Stimulated activated CD8-positive, alpha-beta memory T cell treated with anti-CD3 and anti-CD28 coated beads, Interleukin-4, amount 100 ng/mL, for 4 hours (primary cell): ENCODE measurements at regions not wholly inside any gene's neighbourhood (a gene's known extent, or its start where the extent isn't known, plus 50 kb on each side); places are given as distances from the start of the nearest gene placed in this dataset.
"Not testable (repeated sequence)": the region's sequence is repeated elsewhere in the genome, so short reads cannot be mapped to it uniquely, and the experiment has no call there.

ENCODE experiments used
- DNase-seq, 2 donors: peaks; one replicate each; pipeline ENCODE4 v3.0.0-alpha.2; 2020; ENCODE audit warnings: low read depth in 2 of 2, low spot score in 1 of 2

- not testable (repeated sequence) for DNase-seq
Measured at GRCh38 chrX:3872226-3872879, 158.9 kb upstream of the PRKX start.

- not testable (repeated sequence) for DNase-seq
Measured at GRCh38 chrX:3867067-3867831, 153.8 kb upstream of the PRKX start.

GRCh38 chrX:3858332-3858731 lies 144.9 kb upstream of the PRKX start:
- not testable (repeated sequence) for DNase-seq

- DNase-seq: not testable (repeated sequence)
Measured at GRCh38 chrX:3843522-3844145, 130.2 kb upstream of the PRKX start.

GRCh38 chrX:3842822-3843521 lies 129.5 kb upstream of the PRKX start:
- peak in 1 of 2 donors; percentile 15 for DNase-seq

GRCh38 chrX:3838754-3839153 lies 125.3 kb upstream of the PRKX start:
- not testable (repeated sequence) for DNase-seq

- DNase-seq: not testable (repeated sequence)
Measured at GRCh38 chrX:3837958-3838643, 124.7 kb upstream of the PRKX start.

GRCh38 chrX:3837211-3837610 lies 123.8 kb upstream of the PRKX start:
- DNase-seq: not testable (repeated sequence)

- not testable (repeated sequence) for DNase-seq
Measured at GRCh38 chrX:3833761-3834542, 120.5 kb upstream of the PRKX start.

- not testable (repeated sequence) for DNase-seq
Measured at GRCh38 chrX:3830020-3830419, 116.6 kb upstream of the PRKX start.

- not testable (repeated sequence) for DNase-seq
Measured at GRCh38 chrX:3829041-3829531, 115.6 kb upstream of the PRKX start.

- DNase-seq: not testable (repeated sequence)
Measured at GRCh38 chrX:3828378-3829040, 115.1 kb upstream of the PRKX start.

GRCh38 chrX:3824008-3824407 lies 110.6 kb upstream of the PRKX start:
- not testable (repeated sequence) for DNase-seq

GRCh38 chrX:3820167-3820566 lies 106.7 kb upstream of the PRKX start:
- no peak for DNase-seq

GRCh38 chrX:3817480-3817879 lies 104.0 kb upstream of the PRKX start:
- not testable (repeated sequence) for DNase-seq

- DNase-seq: peak in 1 of 2 donors; percentile 18
Measured at GRCh38 chrX:3815896-3816664, 102.6 kb upstream of the PRKX start.

GRCh38 chrX:3811331-3812311 lies 98.2 kb upstream of the PRKX start:
- DNase-seq: peak in 1 of 2 donors; percentile 2
